Tibial artery (tissue), 4 donors: ENCODE measurements at regions not wholly inside any gene's neighbourhood (a gene's known extent, or its start where the extent isn't known, plus 50 kb on each side); places are given as distances from the start of the nearest gene placed in this dataset.

Source experiments
- DNase-seq, 2 donors: peaks; one replicate each; pipeline ENCODE4 v3.0.0-alpha.2; 2019
- H3K27ac ChIP-seq, 2 donors: fragments of 200-600 bp; sonication (generic) in 1 of 2; 1 replicate in 1 of 2; 2 replicates in 1 of 2; pipeline ENCODE4 v1.5.1; 2018 to 2019; ENCODE audit warnings: mild to moderate bottlenecking in 1 of 2
- H3K27me3 ChIP-seq, 2 donors: fragments of 200-600 bp; sonication (generic) in 1 of 2; one replicate each; pipeline versions ENCODE4 v1.5.1 to v1.6.0; 2016 to 2019
- H3K36me3 ChIP-seq, 3 donors: fragments of 200-600 bp; sonication (generic) in 2 of 3; one replicate each; pipeline ENCODE4 v1.5.1; 2016 to 2019; ENCODE audit warnings: mild to moderate bottlenecking in 2 of 3
- H3K4me1 ChIP-seq, 4 donors: fragments of 200-600 bp; sonication (generic) in 2 of 4; 1 replicate in 3 of 4; 2 replicates in 1 of 4; pipeline ENCODE4 v1.5.1; 2016 to 2019
- H3K4me3 ChIP-seq, 2 donors: fragments of 200-600 bp; sonication (generic) in 1 of 2; 1 replicate in 1 of 2; 2 replicates in 1 of 2; pipeline ENCODE4 v1.5.1; 2018 to 2019; ENCODE audit warnings: mild to moderate bottlenecking in 2 of 2
- H3K9me3 ChIP-seq, 3 donors: fragments of 200-600 bp; sonication (generic) in 1 of 3; one replicate each; pipeline ENCODE4 v1.5.1; 2016 to 2019
- intact Hi-C: fragments of 100-400 bp; cut with DNase I; formaldehyde crosslinking; loops from one replicate; pipeline ENCODE4 v1.15.0; 2023; ENCODE audit warnings: low total_unique reads
- TF ChIP-seq, protein P1 (sequence below), 2 experiments: fragments of 200-600 bp in 1 of 2; fragments of 450-650 bp in 1 of 2; IDR thresholded peaks; one replicate each; pipeline ENCODE4 v1.5.1; 2017 to 2019; ENCODE audit warnings: antibody characterized with exemption in 2 of 2, mild to moderate bottlenecking in 1 of 2, moderate library complexity in 1 of 2

DNA sequence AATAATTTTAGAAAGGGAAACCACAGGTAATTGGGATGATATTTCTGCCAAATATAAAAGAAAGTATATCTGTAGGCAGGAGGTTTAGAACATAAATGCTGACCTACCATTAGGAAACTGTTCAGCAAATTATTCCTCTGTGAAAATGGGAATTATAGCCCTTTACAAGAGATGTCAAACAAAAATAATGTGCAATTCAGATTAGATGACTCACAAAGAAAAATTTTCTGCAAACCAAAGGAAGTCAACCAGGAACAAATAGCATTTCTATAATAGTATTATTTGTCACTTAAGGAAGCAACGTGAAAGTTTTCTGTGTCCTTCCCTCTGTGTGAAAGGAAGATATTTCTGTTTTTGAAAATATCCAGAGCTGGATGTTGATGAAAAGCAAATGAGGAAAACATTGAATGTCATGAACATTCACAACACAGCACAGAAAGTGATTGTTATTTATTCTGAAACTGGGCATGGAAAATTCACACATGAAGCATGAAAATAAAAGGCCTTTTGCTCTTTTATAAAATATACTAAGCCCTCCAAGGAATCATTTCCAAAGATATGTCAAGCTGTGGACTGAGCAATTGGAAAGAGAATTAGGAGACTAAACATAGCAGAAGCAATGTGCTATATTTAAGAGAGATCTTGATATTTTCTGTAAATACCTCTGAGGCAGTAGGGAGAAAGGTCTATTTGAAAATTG, 57.9 kb upstream of the SPHKAP start:
- Histone ChIP-seq H3K36me3 (no peaks in the 10 kb centered on the region), H3K4me1 (no peaks in the 10 kb centered on the region), H3K27ac (no peak overlapping the region), H3K9me3 (no peaks in the 10 kb centered on the region), H3K27me3 (no peaks in the 10 kb centered on the region), H3K4me3 (no peak overlapping the region)
- TF ChIP-seq, protein P1, sequence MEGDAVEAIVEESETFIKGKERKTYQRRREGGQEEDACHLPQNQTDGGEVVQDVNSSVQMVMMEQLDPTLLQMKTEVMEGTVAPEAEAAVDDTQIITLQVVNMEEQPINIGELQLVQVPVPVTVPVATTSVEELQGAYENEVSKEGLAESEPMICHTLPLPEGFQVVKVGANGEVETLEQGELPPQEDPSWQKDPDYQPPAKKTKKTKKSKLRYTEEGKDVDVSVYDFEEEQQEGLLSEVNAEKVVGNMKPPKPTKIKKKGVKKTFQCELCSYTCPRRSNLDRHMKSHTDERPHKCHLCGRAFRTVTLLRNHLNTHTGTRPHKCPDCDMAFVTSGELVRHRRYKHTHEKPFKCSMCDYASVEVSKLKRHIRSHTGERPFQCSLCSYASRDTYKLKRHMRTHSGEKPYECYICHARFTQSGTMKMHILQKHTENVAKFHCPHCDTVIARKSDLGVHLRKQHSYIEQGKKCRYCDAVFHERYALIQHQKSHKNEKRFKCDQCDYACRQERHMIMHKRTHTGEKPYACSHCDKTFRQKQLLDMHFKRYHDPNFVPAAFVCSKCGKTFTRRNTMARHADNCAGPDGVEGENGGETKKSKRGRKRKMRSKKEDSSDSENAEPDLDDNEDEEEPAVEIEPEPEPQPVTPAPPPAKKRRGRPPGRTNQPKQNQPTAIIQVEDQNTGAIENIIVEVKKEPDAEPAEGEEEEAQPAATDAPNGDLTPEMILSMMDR (IDR thresholded peaks at IDR 0.05) = no peak
- DNase-seq = no peak
- intact Hi-C loops = no loop called here
